A549 (cell line): ENCODE measurements at regions not wholly inside any gene's neighbourhood (a gene's known extent, or its start where the extent isn't known, plus 50 kb on each side); places are given as distances from the start of the nearest gene placed in this dataset.

Experiments
- CTCF ChIP-seq: fragments of >200 bp; sonication (Bioruptor Twin); formaldehyde crosslinking; IDR thresholded peaks from 3 replicates; pipeline ENCODE4 v1.5.1; 2016
- POLR2A ChIP-seq: IDR thresholded peaks from 2 replicates; pipeline ENCODE4 v1.6.1; 2012; ENCODE audit warnings: mild to moderate bottlenecking, low read length
- TF ChIP-seq, protein P1 (sequence below): fragments of 450-650 bp; IDR thresholded peaks from 2 replicates; pipeline ENCODE4 v1.6.1; 2014; ENCODE audit warnings: antibody characterized with exemption

- TF ChIP-seq CTCF = no peak
- TF ChIP-seq, protein P1, sequence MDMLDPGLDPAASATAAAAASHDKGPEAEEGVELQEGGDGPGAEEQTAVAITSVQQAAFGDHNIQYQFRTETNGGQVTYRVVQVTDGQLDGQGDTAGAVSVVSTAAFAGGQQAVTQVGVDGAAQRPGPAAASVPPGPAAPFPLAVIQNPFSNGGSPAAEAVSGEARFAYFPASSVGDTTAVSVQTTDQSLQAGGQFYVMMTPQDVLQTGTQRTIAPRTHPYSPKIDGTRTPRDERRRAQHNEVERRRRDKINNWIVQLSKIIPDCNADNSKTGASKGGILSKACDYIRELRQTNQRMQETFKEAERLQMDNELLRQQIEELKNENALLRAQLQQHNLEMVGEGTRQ = no peak
- TF ChIP-seq POLR2A = no peak
Observed at GRCh38 chr2:122805346-122805745, 1049.9 kb downstream of the TSN start.
